Neural progenitor cell (in vitro differentiated cells): ENCODE measurements at regions not wholly inside any gene's neighbourhood (a gene's known extent, or its start where the extent isn't known, plus 50 kb on each side); places are given as distances from the start of the nearest gene placed in this dataset.

Experiments used
- DNase-seq: peaks from one replicate; pipeline ENCODE4 v3.0.0-alpha.2; 2016; ENCODE audit warnings: low spot score
- H2AFZ ChIP-seq: fragments of 200-600 bp; sonication (generic); replicated peaks from 2 replicates; pipeline ENCODE4 v1.6.1; 2016; ENCODE audit warnings: antibody characterized with exemption
- H3F3A ChIP-seq: fragments of 200-600 bp; sonication (generic); 2 replicates; pipeline ENCODE4 v1.6.1; 2016; ENCODE audit warnings: antibody characterized with exemption, low read depth
- H3K27ac ChIP-seq: fragments of 200-600 bp; sonication (generic); 2 replicates; pipeline ENCODE4 v1.5.1; 2016; ENCODE audit warnings: mild to moderate bottlenecking
- H3K27me3 ChIP-seq: fragments of 200-600 bp; sonication (generic); 2 replicates; pipeline ENCODE4 v1.6.1; 2016; ENCODE audit warnings: mild to moderate bottlenecking, moderate library complexity
- H3K36me3 ChIP-seq: fragments of 200-600 bp; sonication (generic); 2 replicates; pipeline ENCODE4 v1.5.1; 2016
- H3K4me1 ChIP-seq: fragments of 200-600 bp; sonication (generic); 2 replicates; pipeline ENCODE4 v1.6.1; 2016; ENCODE audit warnings: mixed run types
- H3K4me2 ChIP-seq: fragments of 200-600 bp; sonication (generic); 2 replicates; pipeline ENCODE4 v1.6.1; 2016
- H3K4me3 ChIP-seq: fragments of 200-600 bp; sonication (generic); 2 replicates; pipeline ENCODE4 v1.5.1; 2016
- H3K79me2 ChIP-seq: fragments of 200-600 bp; sonication (generic); 2 replicates; pipeline ENCODE4 v1.6.1; 2016; ENCODE audit warnings: low read depth
- H3K9ac ChIP-seq: fragments of 200-600 bp; sonication (generic); 2 replicates; pipeline ENCODE4 v1.6.1; 2016
- H3K9me3 ChIP-seq: fragments of 200-600 bp; sonication (generic); 2 replicates; pipeline ENCODE4 v1.5.1; 2016; ENCODE audit warnings: low read depth
- H4K20me1 ChIP-seq: fragments of 200-600 bp; sonication (generic); 2 replicates; pipeline ENCODE4 v1.6.1; 2016; ENCODE audit warnings: low read depth
- H3K27ac Mint-ChIP-seq: 3 replicates; pipeline ENCODE4 v1.8.0; 2021; ENCODE audit warnings: mixed read lengths
- H3K27me3 Mint-ChIP-seq: 2 replicates; pipeline ENCODE4 v1.8.0; 2022; ENCODE audit warnings: low read depth, mild to moderate bottlenecking, inconsistent platforms, moderate library complexity, mixed read lengths; ENCODE audit not compliant: insufficient read depth
- H3K36me3 Mint-ChIP-seq: 3 replicates; pipeline ENCODE4 v1.8.0; 2021; ENCODE audit warnings: mixed read lengths
- H3K4me1 Mint-ChIP-seq: 3 replicates; pipeline ENCODE4 v1.8.0; 2021; ENCODE audit warnings: mixed read lengths
- H3K4me3 Mint-ChIP-seq: 3 replicates; pipeline ENCODE4 v1.8.0; 2021; ENCODE audit warnings: mild to moderate bottlenecking, moderate library complexity, mixed read lengths
- H3K9me3 Mint-ChIP-seq: 3 replicates; pipeline ENCODE4 v1.8.0; 2020; ENCODE audit warnings: mixed read lengths
- CTCF ChIP-seq: fragments of 200-600 bp; sonication (generic); IDR thresholded peaks from 2 replicates; pipeline ENCODE4 v1.5.1; 2017; ENCODE audit warnings: antibody characterized with exemption, mild to moderate bottlenecking
- EZH2 ChIP-seq: fragments of 200-600 bp; sonication (generic); IDR thresholded peaks from 2 replicates; pipeline ENCODE4 v1.6.1; 2017; ENCODE audit warnings: antibody characterized with exemption, mild to moderate bottlenecking, moderate library complexity
- EZH2phosphoT487 ChIP-seq: fragments of 200-600 bp; sonication (generic); IDR thresholded peaks from 2 replicates; pipeline ENCODE4 v1.6.1; 2017; ENCODE audit warnings: antibody characterized with exemption

- H3K36me3 Mint-ChIP-seq: no peaks in the 10 kb centered on the region
- no peaks in the 10 kb centered on the region for H3K9me3 ChIP-seq
- no peak overlapping the region for H3K27ac Mint-ChIP-seq
- H4K20me1 ChIP-seq: no peaks in the 10 kb centered on the region
- no peaks in the 10 kb centered on the region for H3K36me3 ChIP-seq
- no peak overlapping the region for H3K4me2 ChIP-seq
- no peak for TF ChIP-seq CTCF
- no peak for TF ChIP-seq EZH2phosphoT487
- TF ChIP-seq EZH2: no peak
- peaks cover 14% of the 10 kb centered on the region for H3K4me1 ChIP-seq
- no peaks in the 10 kb centered on the region for H3K9me3 Mint-ChIP-seq
- no peak overlapping the region for H3K9ac ChIP-seq
- H3K27me3 ChIP-seq: no peaks in the 10 kb centered on the region
- no peak for DNase-seq
- H3K79me2 ChIP-seq: no peaks in the 10 kb centered on the region
- H3F3A ChIP-seq: no peaks in the 10 kb centered on the region
- no peaks in the 10 kb centered on the region for H3K27me3 Mint-ChIP-seq
- H2AFZ ChIP-seq: no peak overlapping the region
- H3K27ac ChIP-seq: no peak overlapping the region
- no peak overlapping the region for H3K4me3 Mint-ChIP-seq
- H3K4me3 ChIP-seq: no peak overlapping the region
- H3K4me1 Mint-ChIP-seq: peaks cover 11% of the 10 kb centered on the region
Measured at GRCh38 chr20:40961686-40962640, 66.7 kb upstream of the TOP1 start.

GRCh38 chr20:40962733-40963504, 65.7 kb upstream of the TOP1 start:
- Histone ChIP-seq H3K27ac (no peak overlapping the region), H3K4me3 (no peak overlapping the region), H3K4me2 (no peak overlapping the region), H3F3A (no peaks in the 10 kb centered on the region), H4K20me1 (no peaks in the 10 kb centered on the region), H3K27me3 (no peaks in the 10 kb centered on the region), H3K9ac (no peak overlapping the region), H3K79me2 (no peaks in the 10 kb centered on the region), H3K9me3 (no peaks in the 10 kb centered on the region), H3K36me3 (no peaks in the 10 kb centered on the region), H2AFZ (peak overlapping the region; percentile 78), H3K4me1 (peaks cover 14% of the 10 kb centered on the region)
- TF ChIP-seq EZH2: no peak
- TF ChIP-seq CTCF: peak; percentile 92
- no peaks in the 10 kb centered on the region for H3K27me3 Mint-ChIP-seq
- H3K36me3 Mint-ChIP-seq: no peaks in the 10 kb centered on the region
- no peaks in the 10 kb centered on the region for H3K9me3 Mint-ChIP-seq
- no peak overlapping the region for H3K4me3 Mint-ChIP-seq
- H3K4me1 Mint-ChIP-seq: peaks cover 11% of the 10 kb centered on the region
- peak; percentile 81 for DNase-seq
- no peak overlapping the region for H3K27ac Mint-ChIP-seq

- H3K27me3 ChIP-seq: no peaks in the 10 kb centered on the region
- Mint-ChIP-seq H3K27me3 (no peaks in the 10 kb centered on the region), H3K4me1 (peaks cover 11% of the 10 kb centered on the region), H3K36me3 (no peaks in the 10 kb centered on the region), H3K27ac (no peak overlapping the region), H3K9me3 (no peaks in the 10 kb centered on the region), H3K4me3 (no peak overlapping the region)
- H3K27ac ChIP-seq: no peak overlapping the region
- H3K9ac ChIP-seq: no peak overlapping the region
- no peaks in the 10 kb centered on the region for H3K9me3 ChIP-seq
- H4K20me1 ChIP-seq: no peaks in the 10 kb centered on the region
- no peaks in the 10 kb centered on the region for H3K79me2 ChIP-seq
- no peak overlapping the region for H2AFZ ChIP-seq
- no peak for DNase-seq
- H3K4me1 ChIP-seq: peaks cover 14% of the 10 kb centered on the region
- TF ChIP-seq EZH2phosphoT487: no peak
- TF ChIP-seq EZH2: no peak
- TF ChIP-seq CTCF: no peak
- no peak overlapping the region for H3K4me3 ChIP-seq
- H3F3A ChIP-seq: no peaks in the 10 kb centered on the region
- no peaks in the 10 kb centered on the region for H3K36me3 ChIP-seq
- H3K4me2 ChIP-seq: no peak overlapping the region
Measured at GRCh38 chr20:40963505-40963845, 65.1 kb upstream of the TOP1 start.
